ENCODE measurements at regions not wholly inside any gene's neighbourhood (a gene's known extent, or its start where the extent isn't known, plus 50 kb on each side); places are given as distances from the start of the nearest gene placed in this dataset.

DNA sequence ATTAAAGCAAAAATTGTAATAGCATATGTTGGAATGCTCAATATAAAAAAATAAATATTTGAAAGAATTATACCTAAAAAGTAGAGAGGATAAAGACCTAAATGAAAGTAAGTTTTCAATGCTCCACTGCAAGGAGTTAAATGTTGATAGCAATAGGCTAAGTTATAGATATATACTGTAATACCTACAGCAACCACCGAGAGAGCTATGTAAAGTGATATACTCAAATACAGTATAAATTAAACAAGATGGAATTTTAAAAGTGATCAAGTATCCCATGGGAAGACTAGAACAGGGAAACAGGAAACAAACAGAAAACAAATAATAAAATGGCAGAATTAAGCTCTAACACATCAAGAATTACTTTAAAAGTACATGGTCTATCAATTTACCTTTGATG is 73.9 kb downstream of the CASP3 start:
- TF ChIP-seq, protein P1, sequence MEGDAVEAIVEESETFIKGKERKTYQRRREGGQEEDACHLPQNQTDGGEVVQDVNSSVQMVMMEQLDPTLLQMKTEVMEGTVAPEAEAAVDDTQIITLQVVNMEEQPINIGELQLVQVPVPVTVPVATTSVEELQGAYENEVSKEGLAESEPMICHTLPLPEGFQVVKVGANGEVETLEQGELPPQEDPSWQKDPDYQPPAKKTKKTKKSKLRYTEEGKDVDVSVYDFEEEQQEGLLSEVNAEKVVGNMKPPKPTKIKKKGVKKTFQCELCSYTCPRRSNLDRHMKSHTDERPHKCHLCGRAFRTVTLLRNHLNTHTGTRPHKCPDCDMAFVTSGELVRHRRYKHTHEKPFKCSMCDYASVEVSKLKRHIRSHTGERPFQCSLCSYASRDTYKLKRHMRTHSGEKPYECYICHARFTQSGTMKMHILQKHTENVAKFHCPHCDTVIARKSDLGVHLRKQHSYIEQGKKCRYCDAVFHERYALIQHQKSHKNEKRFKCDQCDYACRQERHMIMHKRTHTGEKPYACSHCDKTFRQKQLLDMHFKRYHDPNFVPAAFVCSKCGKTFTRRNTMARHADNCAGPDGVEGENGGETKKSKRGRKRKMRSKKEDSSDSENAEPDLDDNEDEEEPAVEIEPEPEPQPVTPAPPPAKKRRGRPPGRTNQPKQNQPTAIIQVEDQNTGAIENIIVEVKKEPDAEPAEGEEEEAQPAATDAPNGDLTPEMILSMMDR (IDR thresholded peaks at IDR 0.05; ENCODE audit: low read depth, low read length): no peak

DNA sequence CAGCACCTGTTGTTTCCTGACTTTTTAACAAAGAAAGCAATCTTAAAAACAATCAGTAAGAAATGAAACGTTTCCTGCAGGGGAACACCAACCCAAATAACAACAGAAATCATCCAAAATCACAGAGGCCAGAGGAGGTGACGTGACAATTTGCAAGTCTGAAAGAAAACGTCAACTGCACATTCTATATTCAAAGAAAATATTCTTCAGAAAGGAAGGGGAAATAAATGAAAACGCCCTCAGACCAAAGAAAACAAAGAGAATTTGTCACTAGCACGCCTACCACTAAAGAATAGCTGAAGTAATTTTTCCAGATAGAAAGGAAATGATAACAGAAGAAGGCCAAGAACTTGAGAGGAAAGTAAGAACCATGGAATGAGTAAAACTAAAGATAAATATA is 74.4 kb downstream of the CASP3 start:
- TF ChIP-seq, protein P1 (IDR thresholded peaks at IDR 0.05; ENCODE audit: low read depth, low read length): no peak
- no peak for DNase-seq (ENCODE audit: extremely low read depth, low read depth)

More for the DNA sequence above, 73.9 kb downstream of the CASP3 start:
- no peak for DNase-seq (ENCODE audit: extremely low read depth, low read depth)

DNA sequence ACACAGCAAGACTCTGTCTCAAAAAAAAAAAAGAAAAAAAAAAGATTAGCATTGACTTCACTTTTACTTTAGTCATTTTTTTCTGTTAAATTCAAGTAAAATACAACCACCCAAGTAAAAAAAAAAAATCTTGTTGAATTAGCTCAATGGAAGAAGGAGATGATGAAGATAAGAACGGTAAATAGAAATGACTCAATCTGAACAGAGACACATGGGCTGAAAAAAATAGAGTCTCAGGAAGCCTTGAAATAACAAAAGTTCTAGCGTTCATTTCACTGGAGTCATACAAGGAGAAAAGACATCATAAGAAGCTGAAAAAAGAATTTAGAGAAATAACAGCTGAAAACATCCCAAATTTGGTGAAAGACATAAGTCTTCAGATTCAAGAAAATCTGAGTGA is 75.5 kb downstream of the CASP3 start:
- TF ChIP-seq, protein P1 (IDR thresholded peaks at IDR 0.05; ENCODE audit: low read depth, low read length): no peak
- DNase-seq (ENCODE audit: extremely low read depth, low read depth): no peak

DNA sequence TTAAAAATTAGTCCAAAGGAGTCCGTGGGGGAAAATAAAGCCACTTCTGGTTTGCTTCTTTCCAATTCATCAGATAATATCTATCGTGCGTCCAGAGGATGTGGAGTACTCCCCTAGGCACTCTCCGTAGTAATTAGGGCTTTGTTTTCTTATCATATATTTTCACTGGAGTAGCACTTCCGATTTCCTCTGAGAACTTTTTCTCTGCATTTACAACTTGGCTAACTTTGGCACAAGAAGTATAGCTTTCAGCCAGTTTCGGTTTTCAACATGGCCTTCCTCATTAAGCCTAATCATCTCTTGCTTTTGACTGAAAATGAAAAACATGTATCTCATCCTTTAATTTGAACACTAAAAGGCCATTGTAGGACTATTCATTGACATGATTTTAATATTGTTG is 80.5 kb downstream of the CASP3 start:
- DNase-seq (ENCODE audit: extremely low read depth, low read depth): no peak
- TF ChIP-seq, protein P1 (IDR thresholded peaks at IDR 0.05; ENCODE audit: low read depth, low read length): no peak

DNA sequence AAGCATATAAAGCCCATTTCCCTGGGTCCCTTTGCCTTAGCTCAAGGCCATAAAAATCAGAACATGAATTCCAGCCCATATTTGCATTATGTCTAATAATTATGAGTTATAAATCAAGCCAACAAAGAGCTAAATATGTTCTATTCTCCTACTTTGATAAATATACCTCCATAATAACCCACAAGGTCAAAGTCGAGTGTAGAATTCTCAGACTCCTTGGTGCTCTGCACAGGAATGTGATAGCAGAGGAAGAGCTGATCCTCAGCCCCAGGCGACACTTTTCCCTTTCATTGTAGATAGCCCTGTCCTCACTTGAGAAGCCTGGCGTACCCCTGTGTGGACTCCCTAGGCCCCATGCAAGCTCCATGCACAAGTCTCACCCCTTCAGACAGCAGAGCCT is 85.6 kb downstream of the CASP3 start:
- no peak for DNase-seq (ENCODE audit: extremely low read depth, low read depth)
- TF ChIP-seq, protein P1 (IDR thresholded peaks at IDR 0.05; ENCODE audit: low read depth, low read length): no peak

DNA sequence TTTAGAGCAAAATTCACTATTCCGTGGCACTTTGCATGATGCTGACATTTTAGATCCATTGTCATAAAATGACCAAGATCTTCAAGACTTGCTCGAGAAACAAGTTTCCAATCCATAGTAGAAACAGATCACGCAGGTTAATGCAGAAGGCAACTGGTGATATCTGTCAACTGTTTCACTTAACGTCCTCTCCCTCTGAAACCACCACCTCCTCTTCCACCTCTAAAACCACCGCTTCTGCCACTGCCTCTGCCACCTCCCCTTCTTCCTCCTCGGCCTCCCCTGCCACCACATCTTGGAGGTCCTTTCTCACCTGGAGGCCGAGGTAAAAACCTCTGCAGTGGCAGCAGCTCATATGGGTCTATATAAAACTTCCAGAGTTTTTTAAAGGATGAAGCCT is 84.6 kb upstream of the IRF2 start:
- TF ChIP-seq, protein P1 (IDR thresholded peaks at IDR 0.05; ENCODE audit: low read depth, low read length): no peak
- DNase-seq (ENCODE audit: extremely low read depth, low read depth): no peak

DNA sequence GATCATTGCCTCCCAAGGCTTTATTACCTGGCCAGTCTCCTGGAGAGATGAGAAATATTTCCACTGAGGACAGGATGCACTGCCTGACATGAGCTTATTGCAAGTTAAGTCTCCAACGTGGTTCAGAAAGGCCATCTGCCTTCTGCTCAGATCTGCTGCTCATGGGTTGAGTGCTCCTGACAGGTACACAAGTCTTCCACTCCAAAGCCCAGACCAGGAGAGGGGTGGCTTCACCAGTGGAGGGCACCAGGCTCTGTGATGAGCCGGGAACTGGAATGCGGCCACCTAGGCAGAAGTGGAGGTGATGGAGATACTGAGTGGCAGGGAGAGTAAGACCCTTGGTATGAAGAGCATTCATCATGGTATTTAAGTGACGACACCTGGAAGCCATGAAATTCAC is 79.5 kb upstream of the IRF2 start:
- DNase-seq (ENCODE audit: extremely low read depth, low read depth): no peak
- TF ChIP-seq, protein P1 (IDR thresholded peaks at IDR 0.05; ENCODE audit: low read depth, low read length): no peak

Data from AG09319 (cell line).